H9 (cell line): ENCODE measurements at regions not wholly inside any gene's neighbourhood (a gene's known extent, or its start where the extent isn't known, plus 50 kb on each side); places are given as distances from the start of the nearest gene placed in this dataset.

Source experiments
- DNase-seq: peaks from one replicate; pipeline ENCODE4 v3.0.0-alpha.2; 2017
- H2AFZ ChIP-seq: one replicate; pipeline ENCODE4 v1.6.1; 2013; ENCODE audit warnings: mild to moderate bottlenecking, low read length, control low read depth, moderate library complexity
- H2AK5ac ChIP-seq: 2 replicates; pipeline ENCODE4 v1.6.1; 2013; ENCODE audit warnings: low read length, control low read depth, mixed read lengths; ENCODE audit not compliant: insufficient read length
- H2BK120ac ChIP-seq: one replicate; pipeline ENCODE4 v1.6.1; 2013; ENCODE audit warnings: low read depth, mild to moderate bottlenecking, low read length, control low read depth, inconsistent platforms; ENCODE audit not compliant: poor library complexity, severe bottlenecking
- H2BK12ac ChIP-seq: 2 replicates; pipeline ENCODE4 v1.6.1; 2013; ENCODE audit warnings: low read length, control low read depth, mixed read lengths, low read depth; ENCODE audit not compliant: insufficient read length
- H2BK15ac ChIP-seq: 2 replicates; pipeline ENCODE4 v1.6.1; 2013; ENCODE audit warnings: low read depth, low read length, control low read depth
- H2BK20ac ChIP-seq: one replicate; pipeline ENCODE4 v1.6.1; 2013; ENCODE audit warnings: low read depth, mild to moderate bottlenecking, low read length, control low read depth, inconsistent platforms; ENCODE audit not compliant: poor library complexity, severe bottlenecking
- H2BK5ac ChIP-seq: 2 replicates; pipeline ENCODE4 v1.6.1; 2013; ENCODE audit warnings: low read length, control low read depth, mixed read lengths; ENCODE audit not compliant: insufficient read length
- H3K14ac ChIP-seq: 2 replicates; pipeline ENCODE4 v1.6.1; 2013; ENCODE audit warnings: low read length, control low read depth; ENCODE audit not compliant: insufficient read depth
- H3K18ac ChIP-seq: 2 replicates; pipeline ENCODE4 v1.6.1; 2013; ENCODE audit warnings: low read depth, mild to moderate bottlenecking, mixed read lengths, low read length, control low read depth; ENCODE audit not compliant: insufficient read length
- H3K23ac ChIP-seq: 2 replicates; pipeline ENCODE4 v1.6.1; 2013; ENCODE audit warnings: low read length, control low read depth, mixed read lengths, low read depth; ENCODE audit not compliant: insufficient read length
- H3K23me2 ChIP-seq: 2 replicates; pipeline ENCODE4 v1.6.1; 2013; ENCODE audit warnings: low read depth, mild to moderate bottlenecking, mixed read lengths, low read length, control low read depth; ENCODE audit not compliant: insufficient read length, poor library complexity, severe bottlenecking
- H3K27ac ChIP-seq: 2 replicates; pipeline ENCODE4 v1.5.1; 2013; ENCODE audit warnings: low read length, control low read depth, mixed read lengths, low read depth; ENCODE audit not compliant: insufficient read length
- H3K27me3 ChIP-seq: 2 replicates; pipeline ENCODE4 v1.6.1; 2013; ENCODE audit warnings: low read length, control low read depth, inconsistent platforms; ENCODE audit not compliant: insufficient read depth
- H3K4ac ChIP-seq: 2 replicates; pipeline ENCODE4 v1.6.1; 2013; ENCODE audit warnings: low read depth, mild to moderate bottlenecking, control low read depth, inconsistent platforms, low read length, moderate library complexity
- H3K4me1 ChIP-seq: 2 replicates; pipeline ENCODE4 v1.6.1; 2013; ENCODE audit warnings: low read length, control low read depth, inconsistent platforms; ENCODE audit not compliant: insufficient read depth
- H3K4me2 ChIP-seq: 2 replicates; pipeline ENCODE4 v1.6.1; 2013; ENCODE audit warnings: low read length, control low read depth, mixed read lengths; ENCODE audit not compliant: insufficient read length, insufficient read depth
- H3K56ac ChIP-seq: 2 replicates; pipeline ENCODE4 v1.6.1; 2013; ENCODE audit warnings: low read depth, mild to moderate bottlenecking, mixed read lengths, low read length, control low read depth; ENCODE audit not compliant: insufficient read length
- H3K79me1 ChIP-seq: 2 replicates; pipeline ENCODE4 v1.6.1; 2013; ENCODE audit warnings: low read depth, mild to moderate bottlenecking, moderate library complexity, low read length, control low read depth, inconsistent platforms; ENCODE audit not compliant: insufficient read depth, poor library complexity, severe bottlenecking
- H3K79me2 ChIP-seq: 2 replicates; pipeline ENCODE4 v1.6.1; 2013; ENCODE audit warnings: low read length, control low read depth, inconsistent platforms; ENCODE audit not compliant: insufficient read depth
- H3K9ac ChIP-seq: 2 replicates; pipeline ENCODE4 v1.6.1; 2013; ENCODE audit warnings: low read length, control low read depth, mixed read lengths; ENCODE audit not compliant: insufficient read length; ENCODE audit errors: extremely low read depth
- H3K9me3 ChIP-seq: one replicate; pipeline ENCODE4 v1.6.1; 2013; ENCODE audit warnings: low read depth, low read length, inconsistent platforms; ENCODE audit not compliant: control insufficient read depth
- H3T11ph ChIP-seq: one replicate; pipeline ENCODE4 v1.6.1; 2013; ENCODE audit warnings: mild to moderate bottlenecking, low read length, control low read depth, inconsistent platforms
- H4K20me1 ChIP-seq: one replicate; pipeline ENCODE4 v1.6.1; 2013; ENCODE audit not compliant: control insufficient read depth, insufficient read length, insufficient read depth
- H4K5ac ChIP-seq: 2 replicates; pipeline ENCODE4 v1.6.1; 2013; ENCODE audit warnings: low read depth, mild to moderate bottlenecking, mixed read lengths, low read length, control low read depth; ENCODE audit not compliant: insufficient read length
- H4K8ac ChIP-seq: replicated peaks from 2 replicates; pipeline ENCODE4 v1.6.1; 2013; ENCODE audit warnings: low read length, control low read depth, mixed read lengths, low read depth; ENCODE audit not compliant: insufficient read length
- H4K91ac ChIP-seq: 2 replicates; pipeline ENCODE4 v1.6.1; 2013; ENCODE audit warnings: low read depth, mild to moderate bottlenecking, moderate library complexity, mixed read lengths, low read length, control low read depth; ENCODE audit not compliant: insufficient read length
- H3K27ac Mint-ChIP-seq, 3 experiments: 2 replicates in 2 of 3; 3 replicates in 1 of 3; pipeline ENCODE4 v1.8.0; 2020 to 2021; ENCODE audit warnings: mixed read lengths in 3 of 3, mild to moderate bottlenecking in 1 of 3, moderate library complexity in 1 of 3
- H3K27me3 Mint-ChIP-seq: 2 replicates; pipeline ENCODE4 v1.8.0; 2021; ENCODE audit warnings: low read depth, mild to moderate bottlenecking, moderate library complexity, mixed read lengths
- H3K36me3 Mint-ChIP-seq, 3 experiments: 2 replicates in 2 of 3; 3 replicates in 1 of 3; pipeline ENCODE4 v1.8.0; 2020 to 2021; ENCODE audit warnings: low read depth in 3 of 3, mixed read lengths in 3 of 3; ENCODE audit not compliant: insufficient read depth in 1 of 3
- H3K4me1 Mint-ChIP-seq, 2 experiments: 2 replicates each; pipeline ENCODE4 v1.8.0; 2020; ENCODE audit warnings: mixed read lengths in 2 of 2
- H3K4me3 Mint-ChIP-seq, 2 experiments: 2 replicates in 1 of 2; 3 replicates in 1 of 2; pipeline ENCODE4 v1.8.0; 2020 to 2021; ENCODE audit warnings: mild to moderate bottlenecking in 2 of 2, mixed read lengths in 2 of 2, moderate library complexity in 1 of 2
- H3K9me3 Mint-ChIP-seq, 2 experiments: 2 replicates in 1 of 2; 3 replicates in 1 of 2; pipeline ENCODE4 v1.8.0; 2020; ENCODE audit warnings: mild to moderate bottlenecking in 2 of 2, mixed read lengths in 2 of 2, moderate library complexity in 1 of 2
- WGBS: extraction: QIAGEN DNeasy Blood & Tissue Kit; methylation state at CpG from one replicate; pipeline ENCODE4 v1.1.7; 2013; ENCODE audit warnings: missing lambda C conversion rate, low lambda C conversion rate, mixed read lengths; ENCODE audit not compliant: insufficient read length; ENCODE audit errors: extremely low coverage; 5-methylcytosine and 5-hydroxymethylcytosine counted together
- TF ChIP-seq, protein P1 (sequence below): fragments of 200-600 bp; sonication (generic); conservative IDR thresholded peaks from 3 replicates; pipeline ENCODE4 v1.8.0; 2021; ENCODE audit warnings: antibody characterized with exemption, mild to moderate bottlenecking

DNA sequence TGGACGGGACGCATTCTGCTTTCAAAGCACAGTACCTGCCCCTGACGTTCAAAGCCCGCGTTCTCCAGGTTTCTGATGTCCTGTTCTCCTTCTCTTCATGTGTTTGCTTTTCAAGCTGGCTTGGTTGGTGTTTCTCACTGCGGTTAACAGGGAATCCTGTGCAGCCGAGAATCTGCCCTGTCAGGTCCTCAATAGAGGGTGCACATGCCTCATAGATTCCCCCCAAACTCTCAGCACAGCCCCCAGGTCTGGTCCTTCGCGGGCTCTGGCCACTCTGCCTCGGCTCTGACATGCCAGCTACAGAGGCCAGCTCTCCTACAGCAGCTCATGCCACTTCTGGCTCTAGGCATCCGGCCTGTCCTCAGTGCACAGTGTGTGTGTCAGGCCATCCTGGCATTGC lies 1343.8 kb downstream of the TBC1D22A start:
- Mint-ChIP-seq H3K27ac (no peak overlapping the region), H3K9me3 (peaks cover 13 to 16% of the 10 kb centered on the region in 2 experiments), H3K36me3 (peaks cover 0 to 10% (median 7%) of the 10 kb centered on the region in 3 experiments; a peak in 4 of 7 replicates), H3K4me3 (no peak overlapping the region), H3K27me3 (peaks cover 11% of the 10 kb centered on the region; the same call in 1 of the 2 replicates), H3K4me1 (no peaks in the 10 kb centered on the region)
- H4K8ac ChIP-seq, result no peak overlapping the region
- H2AK5ac ChIP-seq, result no peak overlapping the region
- H2BK120ac ChIP-seq, result no peak overlapping the region
- no peaks in the 10 kb centered on the region for H4K20me1 ChIP-seq
- H3K14ac ChIP-seq, result no peak overlapping the region
- no peak overlapping the region for H4K91ac ChIP-seq
- H3K18ac ChIP-seq, result no peak overlapping the region
- no peak overlapping the region for H4K5ac ChIP-seq
- no peaks in the 10 kb centered on the region for H3K79me2 ChIP-seq
- H3K4me2 ChIP-seq, result no peak overlapping the region
- no peaks in the 10 kb centered on the region for H3K79me1 ChIP-seq
- no peaks in the 10 kb centered on the region for H3K4me1 ChIP-seq
- H3K9me3 ChIP-seq, result no peaks in the 10 kb centered on the region
- H3K9ac ChIP-seq, result no peak overlapping the region
- no peak overlapping the region for H2BK5ac ChIP-seq
- no CpG with 5 or more reads among the region's 11 CpGs for WGBS
- TF ChIP-seq, protein P1, sequence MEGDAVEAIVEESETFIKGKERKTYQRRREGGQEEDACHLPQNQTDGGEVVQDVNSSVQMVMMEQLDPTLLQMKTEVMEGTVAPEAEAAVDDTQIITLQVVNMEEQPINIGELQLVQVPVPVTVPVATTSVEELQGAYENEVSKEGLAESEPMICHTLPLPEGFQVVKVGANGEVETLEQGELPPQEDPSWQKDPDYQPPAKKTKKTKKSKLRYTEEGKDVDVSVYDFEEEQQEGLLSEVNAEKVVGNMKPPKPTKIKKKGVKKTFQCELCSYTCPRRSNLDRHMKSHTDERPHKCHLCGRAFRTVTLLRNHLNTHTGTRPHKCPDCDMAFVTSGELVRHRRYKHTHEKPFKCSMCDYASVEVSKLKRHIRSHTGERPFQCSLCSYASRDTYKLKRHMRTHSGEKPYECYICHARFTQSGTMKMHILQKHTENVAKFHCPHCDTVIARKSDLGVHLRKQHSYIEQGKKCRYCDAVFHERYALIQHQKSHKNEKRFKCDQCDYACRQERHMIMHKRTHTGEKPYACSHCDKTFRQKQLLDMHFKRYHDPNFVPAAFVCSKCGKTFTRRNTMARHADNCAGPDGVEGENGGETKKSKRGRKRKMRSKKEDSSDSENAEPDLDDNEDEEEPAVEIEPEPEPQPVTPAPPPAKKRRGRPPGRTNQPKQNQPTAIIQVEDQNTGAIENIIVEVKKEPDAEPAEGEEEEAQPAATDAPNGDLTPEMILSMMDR, result no peak
- H2BK15ac ChIP-seq, result no peak overlapping the region
- H3T11ph ChIP-seq, result no peak overlapping the region
- no peak overlapping the region for H2BK20ac ChIP-seq
- no peak overlapping the region for H3K4ac ChIP-seq
- H3K23me2 ChIP-seq, result no peaks in the 10 kb centered on the region
- no peaks in the 10 kb centered on the region for H3K27me3 ChIP-seq
- no peak overlapping the region for H3K23ac ChIP-seq
- no peak overlapping the region for H3K27ac ChIP-seq
- DNase-seq, result no peak
- H2BK12ac ChIP-seq, result no peak overlapping the region
- H3K56ac ChIP-seq, result no peak overlapping the region
- no peak overlapping the region for H2AFZ ChIP-seq
